CD4-positive, alpha-beta memory T cell (primary cell): ENCODE measurements at regions not wholly inside any gene's neighbourhood (a gene's known extent, or its start where the extent isn't known, plus 50 kb on each side); places are given as distances from the start of the nearest gene placed in this dataset.
A peak's percentile ranks its signal among the peaks of the same experiment; 100 is the strongest.

Experiments
- CTCF ChIA-PET: fragments of 350-600 bp; sonication (Branson Sonifier 250); formaldehyde crosslinking; loops from one replicate; lab custom pipeline; 2021; ENCODE audit warnings: inconsistent platforms; ENCODE audit not compliant: partially characterized antibody; lab: Charles Lee
- POLR2A ChIA-PET: fragments of 350-600 bp; sonication (Branson Sonifier 250); formaldehyde crosslinking; loops from one replicate; lab custom pipeline; 2021; ENCODE audit not compliant: partially characterized antibody; lab: Charles Lee
- DNase-seq, 5 donors: peaks; one replicate each; pipeline versions ENCODE4 v3.0.0 to v3.0.0-alpha.2; 2020 to 2022; ENCODE audit warnings: mixed read lengths in 1 of 5
- H3K27ac ChIP-seq: one replicate; pipeline ENCODE4 v1.7.0; 2013; ENCODE audit warnings: low read depth, low read length
- H3K27me3 ChIP-seq: 2 replicates; pipeline ENCODE4 v1.7.0; 2013; ENCODE audit warnings: mild to moderate bottlenecking, low read length, moderate library complexity; ENCODE audit not compliant: insufficient read depth
- H3K36me3 ChIP-seq: 2 replicates; pipeline ENCODE4 v1.7.0; 2013; ENCODE audit warnings: mild to moderate bottlenecking, low read length, moderate library complexity; ENCODE audit not compliant: insufficient read depth
- H3K4me1 ChIP-seq: 2 replicates; pipeline ENCODE4 v1.7.0; 2013; ENCODE audit warnings: mild to moderate bottlenecking, low read length, moderate library complexity; ENCODE audit not compliant: insufficient read depth
- H3K4me3 ChIP-seq, 2 donors: one replicate each; pipeline ENCODE4 v1.7.0; 2013; ENCODE audit warnings: low read length in 2 of 2, mild to moderate bottlenecking in 1 of 2
- H3K9me3 ChIP-seq, 2 donors: one replicate each; pipeline ENCODE4 v1.7.0; 2013; ENCODE audit warnings: low read length in 2 of 2, control low read depth in 1 of 2; ENCODE audit not compliant: control insufficient read depth in 1 of 2
- H3K27ac Mint-ChIP-seq, 7 donors: one replicate each; pipeline ENCODE4 v1.8.0; 2020 to 2021; ENCODE audit warnings: mixed read lengths in 7 of 7, mild to moderate bottlenecking in 6 of 7, inconsistent platforms in 3 of 7, moderate library complexity in 3 of 7
- H3K27me3 Mint-ChIP-seq, 2 donors: one replicate each; pipeline ENCODE4 v1.8.0; 2020 to 2021; ENCODE audit warnings: mixed read lengths in 2 of 2
- H3K36me3 Mint-ChIP-seq, 2 donors: one replicate each; pipeline ENCODE4 v1.8.0; 2020 to 2021; ENCODE audit warnings: mixed read lengths in 2 of 2, inconsistent platforms in 1 of 2, mild to moderate bottlenecking in 1 of 2
- H3K4me1 Mint-ChIP-seq, 4 donors: one replicate each; pipeline ENCODE4 v1.8.0; 2020 to 2021; ENCODE audit warnings: mixed read lengths in 4 of 4, mild to moderate bottlenecking in 1 of 4
- H3K4me3 Mint-ChIP-seq, 8 donors: one replicate each; pipeline ENCODE4 v1.8.0; 2020 to 2021; ENCODE audit warnings: mixed read lengths in 8 of 8, mild to moderate bottlenecking in 7 of 8, moderate library complexity in 6 of 8, inconsistent platforms in 3 of 8
- H3K9me3 Mint-ChIP-seq, 8 donors: one replicate each; pipeline ENCODE4 v1.8.0; 2020 to 2021; ENCODE audit warnings: mixed read lengths in 8 of 8, mild to moderate bottlenecking in 5 of 8, inconsistent platforms in 3 of 8, moderate library complexity in 1 of 8
- intact Hi-C: fragments of 100-400 bp; cut with micrococcal nuclease; formaldehyde crosslinking; loops from one replicate; pipeline ENCODE4 v1.15.1; 2023

GRCh38 chr22:48334971-48335370 is 1492.7 kb downstream of the BRD1 start:
- H3K4me3 Mint-ChIP-seq = no peak overlapping the region
- POLR2A ChIA-PET = no interaction called here
- Histone ChIP-seq H3K27me3 (no peaks in the 10 kb centered on the region), H3K9me3 (no peaks in the 10 kb centered on the region), H3K4me1 (no peaks in the 10 kb centered on the region), H3K27ac (no peak overlapping the region), H3K4me3 (no peak overlapping the region), H3K36me3 (no peaks in the 10 kb centered on the region)
- intact Hi-C loops = no loop called here
- H3K9me3 Mint-ChIP-seq = peaks cover 0 to 4% (median 0%) of the 10 kb centered on the region in 8 donors
- H3K4me1 Mint-ChIP-seq = peaks cover 0 to 3% (median 0%) of the 10 kb centered on the region in 4 donors
- CTCF ChIA-PET = no interaction called here
- peaks cover 2 to 5% of the 10 kb centered on the region in 2 donors for H3K27me3 Mint-ChIP-seq
- H3K36me3 Mint-ChIP-seq = no peaks in the 10 kb centered on the region
- no peak overlapping the region for H3K27ac Mint-ChIP-seq
- no peak for DNase-seq

GRCh38 chr22:48333816-48334735 is 1493.6 kb downstream of the BRD1 start:
- no peaks in the 10 kb centered on the region for H3K36me3 Mint-ChIP-seq
- no peak overlapping the region for H3K4me3 Mint-ChIP-seq
- peak overlapping the region in 1 of 7 donors; percentile 37 for H3K27ac Mint-ChIP-seq
- peaks cover 0 to 3% (median 0%) of the 10 kb centered on the region in 4 donors for H3K4me1 Mint-ChIP-seq
- intact Hi-C loops = no loop called here
- Histone ChIP-seq H3K4me3 (no peak overlapping the region), H3K4me1 (no peaks in the 10 kb centered on the region), H3K36me3 (no peaks in the 10 kb centered on the region), H3K27ac (no peak overlapping the region), H3K27me3 (no peaks in the 10 kb centered on the region), H3K9me3 (no peaks in the 10 kb centered on the region)
- peaks cover 2 to 4% of the 10 kb centered on the region in 2 donors for H3K27me3 Mint-ChIP-seq
- POLR2A ChIA-PET = no interaction called here
- no peak for DNase-seq
- peaks cover 0 to 6% (median 3%) of the 10 kb centered on the region in 8 donors for H3K9me3 Mint-ChIP-seq
- CTCF ChIA-PET = no interaction called here

GRCh38 chr22:48333323-48333763 is 1494.3 kb downstream of the BRD1 start:
- Histone ChIP-seq H3K27ac (no peak overlapping the region), H3K9me3 (no peaks in the 10 kb centered on the region), H3K4me3 (no peak overlapping the region), H3K36me3 (no peaks in the 10 kb centered on the region), H3K27me3 (no peaks in the 10 kb centered on the region), H3K4me1 (no peaks in the 10 kb centered on the region)
- intact Hi-C loops = no loop called here
- Mint-ChIP-seq H3K4me3 (no peak overlapping the region), H3K36me3 (no peaks in the 10 kb centered on the region), H3K27ac (no peak overlapping the region), H3K4me1 (peaks cover 0 to 3% (median 0%) of the 10 kb centered on the region in 4 donors), H3K27me3 (peaks cover 2 to 3% of the 10 kb centered on the region in 2 donors), H3K9me3 (peaks cover 0 to 10% (median 4%) of the 10 kb centered on the region in 8 donors)
- CTCF ChIA-PET = no interaction called here
- DNase-seq = no peak
- POLR2A ChIA-PET = no interaction called here

GRCh38 chr22:48332438-48333322 is 1495.0 kb downstream of the BRD1 start:
- no peaks in the 10 kb centered on the region for H3K4me1 Mint-ChIP-seq
- intact Hi-C loops = no loop called here
- ChIA-PET POLR2A (no interaction called here), CTCF (no interaction called here)
- Histone ChIP-seq H3K36me3 (no peaks in the 10 kb centered on the region), H3K4me3 (no peak overlapping the region), H3K4me1 (no peaks in the 10 kb centered on the region), H3K27me3 (no peaks in the 10 kb centered on the region), H3K27ac (no peak overlapping the region), H3K9me3 (no peaks in the 10 kb centered on the region)
- H3K36me3 Mint-ChIP-seq = no peaks in the 10 kb centered on the region
- no peak overlapping the region for H3K27ac Mint-ChIP-seq
- H3K4me3 Mint-ChIP-seq = no peak overlapping the region
- peaks cover 0 to 14% (median 6%) of the 10 kb centered on the region in 8 donors for H3K9me3 Mint-ChIP-seq
- no peak for DNase-seq
- H3K27me3 Mint-ChIP-seq = peaks cover 2 to 4% of the 10 kb centered on the region in 2 donors

- no peak for DNase-seq
These were observed 1495.9 kb downstream of the BRD1 start for GRCh38 chr22:48331691-48332220.

GRCh38 chr22:48331266-48331665 is 1496.4 kb downstream of the BRD1 start:
- Histone ChIP-seq H3K4me3 (no peak overlapping the region), H3K27me3 (no peaks in the 10 kb centered on the region), H3K36me3 (no peaks in the 10 kb centered on the region), H3K4me1 (no peaks in the 10 kb centered on the region), H3K27ac (no peak overlapping the region), H3K9me3 (no peaks in the 10 kb centered on the region)
- peaks cover 0 to 22% (median 6%) of the 10 kb centered on the region in 8 donors for H3K9me3 Mint-ChIP-seq
- H3K4me1 Mint-ChIP-seq = no peaks in the 10 kb centered on the region
- H3K4me3 Mint-ChIP-seq = no peak overlapping the region
- no peak for DNase-seq
- intact Hi-C loops = no loop called here
- ChIA-PET POLR2A (no interaction called here), CTCF (no interaction called here)
- no peak overlapping the region for H3K27ac Mint-ChIP-seq
- peaks cover 2% of the 10 kb centered on the region in 2 donors for H3K27me3 Mint-ChIP-seq
- H3K36me3 Mint-ChIP-seq = no peaks in the 10 kb centered on the region

More at GRCh38 chr22:48331691-48332220, 1495.9 kb downstream of the BRD1 start:
- Mint-ChIP-seq H3K27ac (no peak overlapping the region), H3K9me3 (peaks cover 0 to 17% (median 6%) of the 10 kb centered on the region in 8 donors), H3K27me3 (peaks cover 2% of the 10 kb centered on the region in 2 donors), H3K4me3 (no peak overlapping the region), H3K36me3 (no peaks in the 10 kb centered on the region), H3K4me1 (no peaks in the 10 kb centered on the region)
- Histone ChIP-seq H3K27ac (no peak overlapping the region), H3K4me3 (no peak overlapping the region), H3K27me3 (no peaks in the 10 kb centered on the region), H3K36me3 (no peaks in the 10 kb centered on the region), H3K4me1 (no peaks in the 10 kb centered on the region), H3K9me3 (no peaks in the 10 kb centered on the region)
- POLR2A ChIA-PET = no interaction called here
- intact Hi-C loops = no loop called here
- CTCF ChIA-PET = no interaction called here

GRCh38 chr22:48327721-48328120 is 1500.0 kb downstream of the BRD1 start:
- peaks cover 0 to 2% of the 10 kb centered on the region in 2 donors for H3K27me3 Mint-ChIP-seq
- POLR2A ChIA-PET = no interaction called here

More at GRCh38 chr22:48327721-48328120, 1500.0 kb downstream of the BRD1 start:
- CTCF ChIA-PET = no interaction called here
- H3K4me1 ChIP-seq = no peaks in the 10 kb centered on the region
- no peaks in the 10 kb centered on the region for H3K9me3 ChIP-seq
- H3K27ac ChIP-seq = no peak overlapping the region
- H3K9me3 Mint-ChIP-seq = peaks cover 3 to 35% (median 10%) of the 10 kb centered on the region in 8 donors
- no peak overlapping the region for H3K4me3 Mint-ChIP-seq
- DNase-seq = no peak
- H3K36me3 Mint-ChIP-seq = no peaks in the 10 kb centered on the region
- H3K27ac Mint-ChIP-seq = no peak overlapping the region
- no peaks in the 10 kb centered on the region for H3K36me3 ChIP-seq
- no peaks in the 10 kb centered on the region for H3K4me1 Mint-ChIP-seq
- intact Hi-C loops = no loop called here
- H3K4me3 ChIP-seq = no peak overlapping the region
- no peaks in the 10 kb centered on the region for H3K27me3 ChIP-seq
